GM12873 (cell line): ENCODE measurements at regions not wholly inside any gene's neighbourhood (a gene's known extent, or its start where the extent isn't known, plus 50 kb on each side); places are given as distances from the start of the nearest gene placed in this dataset.

Source experiments
- CTCF ChIP-seq: IDR thresholded peaks from 2 replicates; pipeline ENCODE4 v1.5.1; 2012; ENCODE audit warnings: low read depth, mild to moderate bottlenecking, moderate library complexity, low read length, control low read depth; ENCODE audit not compliant: insufficient read depth; ENCODE audit errors: missing control alignments

- no peak for TF ChIP-seq CTCF
These were observed 449.4 kb upstream of the TENM4 start for GRCh38 chr11:79890272-79890671.

GRCh38 chr11:79864882-79865281 is 424.1 kb upstream of the TENM4 start:
- TF ChIP-seq CTCF = no peak

DNA sequence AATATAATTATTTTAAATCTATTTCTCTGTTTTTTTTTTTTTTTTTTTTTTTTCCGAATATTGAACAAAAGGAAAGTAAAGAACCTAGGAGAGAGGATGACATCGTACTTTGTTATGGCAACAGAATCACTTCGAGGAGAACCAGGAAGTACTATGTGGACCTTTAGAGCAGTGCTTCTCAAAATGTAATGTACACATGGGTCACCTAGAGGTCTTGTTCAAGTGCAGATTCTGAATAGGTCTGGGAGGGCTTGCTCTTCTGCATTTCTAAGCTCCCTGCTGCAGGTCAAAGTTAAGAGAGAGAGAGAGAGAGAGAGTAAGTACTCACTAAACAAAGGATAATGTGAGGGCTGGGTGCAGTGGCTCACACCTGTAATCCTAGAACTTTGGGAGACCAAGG is 419.5 kb upstream of the TENM4 start:
- no peak for TF ChIP-seq CTCF

DNA sequence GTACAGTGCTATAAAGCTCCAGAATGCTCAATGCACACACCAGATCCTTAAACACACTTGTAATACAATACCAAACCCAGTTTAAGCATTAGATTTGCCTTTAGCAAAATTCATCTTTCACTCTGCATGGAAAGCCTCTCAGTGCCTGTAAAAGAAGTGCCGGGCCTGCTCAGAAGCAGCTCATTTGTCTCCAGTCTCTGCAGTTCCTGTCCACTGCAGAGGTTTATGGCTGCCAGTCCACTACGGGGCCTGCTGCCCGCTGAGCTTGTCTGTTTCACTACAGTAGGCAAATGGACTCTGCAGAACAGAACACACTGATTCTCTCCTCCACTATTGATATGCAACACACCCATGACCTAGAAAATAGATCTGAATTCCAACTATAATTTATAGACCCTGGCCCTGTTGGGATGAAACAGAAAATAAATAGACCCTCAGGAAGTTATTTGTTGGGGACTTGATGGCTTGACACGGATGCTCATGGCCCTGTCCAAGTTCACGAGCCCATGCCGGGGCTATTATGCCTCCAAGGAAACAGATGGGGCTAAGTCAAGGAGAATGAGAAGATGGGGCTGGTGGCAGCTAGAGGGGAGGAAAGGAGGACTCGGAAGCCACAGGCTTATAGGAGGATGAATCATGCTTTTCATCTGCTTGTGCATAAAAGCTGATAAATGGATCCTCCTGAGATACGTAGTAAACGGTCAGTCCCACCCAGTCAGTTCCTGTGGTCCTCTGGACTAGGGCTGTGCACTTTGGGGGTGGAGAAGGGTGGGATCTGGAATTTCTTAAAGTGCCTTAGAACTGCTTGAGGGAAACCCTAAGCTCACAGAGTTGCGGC is 416.8 kb upstream of the TENM4 start:
- TF ChIP-seq CTCF = no peak

GRCh38 chr11:79852176-79852575 is 411.3 kb upstream of the TENM4 start:
- no peak for TF ChIP-seq CTCF

DNA sequence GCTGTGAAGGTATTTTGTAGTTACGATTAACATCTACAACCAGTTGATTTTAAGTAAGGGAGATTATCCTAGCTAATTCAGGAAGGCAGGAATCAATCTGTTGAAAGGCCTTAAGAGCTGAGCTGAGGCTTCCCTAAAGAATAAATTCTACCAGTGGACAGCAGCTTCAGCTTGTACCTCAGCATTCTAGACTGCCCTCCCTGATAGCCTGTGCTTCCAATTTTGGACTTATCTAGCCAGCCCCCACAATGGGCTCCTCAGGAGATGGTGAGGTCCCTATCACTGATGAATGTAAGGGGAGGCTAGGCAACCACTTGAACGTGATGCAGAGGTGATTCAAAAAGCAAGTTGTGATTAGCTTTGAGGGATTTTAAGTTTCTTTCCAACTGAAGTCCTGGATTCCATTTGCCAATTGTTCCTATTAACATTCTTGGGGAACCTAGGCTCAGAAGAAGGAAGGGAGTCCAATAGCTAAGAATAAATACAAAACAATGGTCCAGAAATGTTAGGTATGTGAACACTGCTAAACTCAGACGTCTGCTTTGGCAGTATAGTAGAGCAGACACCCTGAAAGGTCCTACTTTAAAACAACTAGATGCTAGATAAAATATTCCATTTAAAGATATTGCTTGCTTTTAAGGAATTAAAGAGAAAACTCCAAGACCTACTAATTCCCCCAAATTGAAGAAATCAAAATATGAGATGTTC is 404.3 kb upstream of the TENM4 start:
- TF ChIP-seq CTCF = no peak

- no peak for TF ChIP-seq CTCF
These were observed 393.2 kb upstream of the TENM4 start for GRCh38 chr11:79834015-79834414.
